CD14-positive monocyte (primary cell): ENCODE measurements at regions not wholly inside any gene's neighbourhood (a gene's known extent, or its start where the extent isn't known, plus 50 kb on each side); places are given as distances from the start of the nearest gene placed in this dataset.

Experiments used
- DNase-seq, 3 donors: peaks; one replicate each; pipeline ENCODE4 v3.0.0-alpha.2; 2011 to 2022
- H2AFZ ChIP-seq: 2 replicates; pipeline ENCODE4 v1.6.0; 2012; ENCODE audit warnings: mild to moderate bottlenecking, low read depth, low read length, inconsistent platforms; ENCODE audit not compliant: insufficient read depth, poor library complexity, severe bottlenecking
- H3K27ac ChIP-seq, 2 donors: 1 replicate in 1 of 2; 2 replicates in 1 of 2; pipeline ENCODE4 v1.5.1; 2012 to 2013; ENCODE audit warnings: low read length in 2 of 2, control low read depth in 1 of 2, inconsistent platforms in 1 of 2, low read depth in 1 of 2, mild to moderate bottlenecking in 1 of 2
- H3K27me3 ChIP-seq, 2 donors: one replicate each; pipeline versions ENCODE4 v1.6.0 to v1.6.1; 2011 to 2013; ENCODE audit warnings: low read length in 2 of 2; ENCODE audit not compliant: control insufficient read depth in 2 of 2, insufficient read depth in 2 of 2
- H3K36me3 ChIP-seq, 2 donors: replicated peaks in 1 of 2; 1 replicate in 1 of 2; 2 replicates in 1 of 2; pipeline versions ENCODE4 v1.5.1 to v1.6.1; 2012 to 2013; ENCODE audit warnings: low read length in 2 of 2, control low read depth in 1 of 2, inconsistent platforms in 1 of 2, mild to moderate bottlenecking in 1 of 2; ENCODE audit not compliant: insufficient read depth in 2 of 2, control insufficient read depth in 1 of 2
- H3K4me1 ChIP-seq, 2 donors: 1 replicate in 1 of 2; 2 replicates in 1 of 2; pipeline versions ENCODE4 v1.5.1 to v1.6.1; 2012 to 2013; ENCODE audit warnings: low read length in 2 of 2, control low read depth in 1 of 2, inconsistent platforms in 1 of 2, mild to moderate bottlenecking in 1 of 2, moderate library complexity in 1 of 2; ENCODE audit not compliant: insufficient read depth in 2 of 2, control insufficient read depth in 1 of 2
- H3K4me2 ChIP-seq: replicated peaks from 2 replicates; pipeline ENCODE3; 2012; ENCODE audit warnings: low read length, moderate library complexity, mild to moderate bottlenecking; ENCODE audit not compliant: poor library complexity, severe bottlenecking; ENCODE audit errors: extremely low read depth
- H3K4me3 ChIP-seq, 3 experiments: fragments of 200-600 bp in 1 of 3; sonication (generic) in 1 of 3; replicated peaks in 1 of 3; 1 replicate in 2 of 3; 2 replicates in 1 of 3; pipeline ENCODE4 v1.5.1; 2011 to 2013; ENCODE audit warnings: low read length in 3 of 3, mild to moderate bottlenecking in 3 of 3, control low read depth in 2 of 3, low read depth in 2 of 3, inconsistent platforms in 1 of 3, moderate library complexity in 1 of 3
- H3K79me2 ChIP-seq: 2 replicates; pipeline ENCODE4 v1.6.0; 2012; ENCODE audit warnings: mild to moderate bottlenecking, control low read depth, inconsistent platforms, low read length, moderate library complexity; ENCODE audit not compliant: insufficient read depth
- H3K9ac ChIP-seq: 2 replicates; pipeline ENCODE4 v1.6.0; 2017; ENCODE audit warnings: low read length, mild to moderate bottlenecking; ENCODE audit not compliant: insufficient read depth, poor library complexity, severe bottlenecking
- H3K9me3 ChIP-seq, 2 donors: replicated peaks in 1 of 2; 1 replicate in 1 of 2; 2 replicates in 1 of 2; pipeline versions ENCODE4 v1.5.1 to v1.6.1; 2012 to 2013; ENCODE audit warnings: low read length in 2 of 2, control low read depth in 1 of 2; ENCODE audit not compliant: control insufficient read depth in 1 of 2, insufficient read depth in 1 of 2
- H4K20me1 ChIP-seq: 2 replicates; pipeline ENCODE4 v1.6.0; 2012; ENCODE audit warnings: mild to moderate bottlenecking, low read length, control low read depth, moderate library complexity; ENCODE audit not compliant: insufficient read depth
- H3K27ac Mint-ChIP-seq, 7 donors: one replicate each; pipeline ENCODE4 v1.8.0; 2020; ENCODE audit warnings: mild to moderate bottlenecking in 7 of 7, mixed read lengths in 7 of 7, moderate library complexity in 6 of 7, inconsistent platforms in 2 of 7
- H3K27me3 Mint-ChIP-seq, 3 donors: one replicate each; pipeline ENCODE4 v1.8.0; 2021 to 2022; ENCODE audit warnings: low read depth in 3 of 3, mild to moderate bottlenecking in 3 of 3, mixed read lengths in 3 of 3, moderate library complexity in 3 of 3, inconsistent platforms in 1 of 3
- H3K36me3 Mint-ChIP-seq, 2 donors: one replicate each; pipeline ENCODE4 v1.8.0; 2020; ENCODE audit warnings: mixed read lengths in 2 of 2, inconsistent platforms in 1 of 2, mild to moderate bottlenecking in 1 of 2
- H3K4me1 Mint-ChIP-seq: one replicate; pipeline ENCODE4 v1.8.0; 2020; ENCODE audit warnings: mild to moderate bottlenecking, mixed read lengths
- H3K4me3 Mint-ChIP-seq, 2 donors: one replicate each; pipeline ENCODE4 v1.8.0; 2020; ENCODE audit warnings: mild to moderate bottlenecking in 2 of 2, mixed read lengths in 2 of 2, moderate library complexity in 1 of 2
- H3K9me3 Mint-ChIP-seq, 7 donors: one replicate each; pipeline ENCODE4 v1.8.0; 2020 to 2022; ENCODE audit warnings: mixed read lengths in 7 of 7, mild to moderate bottlenecking in 6 of 7, moderate library complexity in 6 of 7, inconsistent platforms in 2 of 7
- WGBS: methylation state at CpG from one replicate; pipeline ENCODE4 v1.1.5; 2013; ENCODE audit warnings: missing lambda C conversion rate; ENCODE audit not compliant: insufficient coverage; 5-methylcytosine and 5-hydroxymethylcytosine counted together
- intact Hi-C, 2 donors: fragments of 100-400 bp; cut with micrococcal nuclease; formaldehyde crosslinking; loops; one replicate each; pipeline versions ENCODE4 v1.15.0 to v1.15.1; 2023
- TF ChIP-seq, protein P1 (sequence below): fragments of 200-600 bp; IDR thresholded peaks from one replicate; pipeline ENCODE4 v1.8.0; 2022; ENCODE audit warnings: antibody characterized with exemption, mild to moderate bottlenecking

DNA sequence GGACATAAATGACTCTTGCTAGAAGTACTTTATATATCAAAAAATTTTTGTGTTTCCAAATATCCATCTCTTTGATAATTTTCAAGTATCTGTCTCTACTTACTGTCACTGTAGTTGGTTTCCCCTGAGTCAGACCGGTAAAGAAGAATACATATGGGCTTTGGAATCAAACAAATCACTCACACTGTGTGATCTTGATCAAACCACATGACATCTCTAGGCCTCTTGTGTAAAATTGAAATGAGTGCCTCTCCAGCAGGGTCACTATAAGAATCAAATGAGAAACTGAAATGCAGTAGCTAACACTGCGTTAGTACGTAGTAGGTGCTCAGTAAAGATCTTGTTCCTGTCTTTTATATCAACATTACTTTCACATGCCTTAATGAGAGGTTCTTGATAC lies 314.6 kb upstream of the STT3B start:
- Mint-ChIP-seq H3K4me1 (peaks cover 35% of the 10 kb centered on the region), H3K27ac (no peak overlapping the region), H3K4me3 (no peak overlapping the region), H3K27me3 (peaks cover 0 to 3% (median 0%) of the 10 kb centered on the region in 3 donors), H3K36me3 (no peaks in the 10 kb centered on the region), H3K9me3 (peaks cover 0 to 1% (median 0%) of the 10 kb centered on the region in 7 donors)
- no peak overlapping the region for H3K9ac ChIP-seq
- intact Hi-C loops: loop anchor here in 1 of 2 donors (10.0 kb wide), 1 partner anchor 47 kb away; no protein-coding TSS in a partner anchor
- no peak for DNase-seq
- TF ChIP-seq, protein P1, sequence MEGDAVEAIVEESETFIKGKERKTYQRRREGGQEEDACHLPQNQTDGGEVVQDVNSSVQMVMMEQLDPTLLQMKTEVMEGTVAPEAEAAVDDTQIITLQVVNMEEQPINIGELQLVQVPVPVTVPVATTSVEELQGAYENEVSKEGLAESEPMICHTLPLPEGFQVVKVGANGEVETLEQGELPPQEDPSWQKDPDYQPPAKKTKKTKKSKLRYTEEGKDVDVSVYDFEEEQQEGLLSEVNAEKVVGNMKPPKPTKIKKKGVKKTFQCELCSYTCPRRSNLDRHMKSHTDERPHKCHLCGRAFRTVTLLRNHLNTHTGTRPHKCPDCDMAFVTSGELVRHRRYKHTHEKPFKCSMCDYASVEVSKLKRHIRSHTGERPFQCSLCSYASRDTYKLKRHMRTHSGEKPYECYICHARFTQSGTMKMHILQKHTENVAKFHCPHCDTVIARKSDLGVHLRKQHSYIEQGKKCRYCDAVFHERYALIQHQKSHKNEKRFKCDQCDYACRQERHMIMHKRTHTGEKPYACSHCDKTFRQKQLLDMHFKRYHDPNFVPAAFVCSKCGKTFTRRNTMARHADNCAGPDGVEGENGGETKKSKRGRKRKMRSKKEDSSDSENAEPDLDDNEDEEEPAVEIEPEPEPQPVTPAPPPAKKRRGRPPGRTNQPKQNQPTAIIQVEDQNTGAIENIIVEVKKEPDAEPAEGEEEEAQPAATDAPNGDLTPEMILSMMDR: no peak
- no peaks in the 10 kb centered on the region for H3K36me3 ChIP-seq
- no CpG with 5 or more reads among the region's 3 CpGs for WGBS
- H4K20me1 ChIP-seq: no peaks in the 10 kb centered on the region
- no peak overlapping the region for H3K27ac ChIP-seq
- H3K4me1 ChIP-seq: peaks cover 19 to 21% of the 10 kb centered on the region in 2 donors
- H3K79me2 ChIP-seq: no peaks in the 10 kb centered on the region
- no peaks in the 10 kb centered on the region for H3K9me3 ChIP-seq
- H2AFZ ChIP-seq: no peak overlapping the region
- no peaks in the 10 kb centered on the region for H3K27me3 ChIP-seq
- no peak overlapping the region for H3K4me2 ChIP-seq
- H3K4me3 ChIP-seq: no peak overlapping the region

DNA sequence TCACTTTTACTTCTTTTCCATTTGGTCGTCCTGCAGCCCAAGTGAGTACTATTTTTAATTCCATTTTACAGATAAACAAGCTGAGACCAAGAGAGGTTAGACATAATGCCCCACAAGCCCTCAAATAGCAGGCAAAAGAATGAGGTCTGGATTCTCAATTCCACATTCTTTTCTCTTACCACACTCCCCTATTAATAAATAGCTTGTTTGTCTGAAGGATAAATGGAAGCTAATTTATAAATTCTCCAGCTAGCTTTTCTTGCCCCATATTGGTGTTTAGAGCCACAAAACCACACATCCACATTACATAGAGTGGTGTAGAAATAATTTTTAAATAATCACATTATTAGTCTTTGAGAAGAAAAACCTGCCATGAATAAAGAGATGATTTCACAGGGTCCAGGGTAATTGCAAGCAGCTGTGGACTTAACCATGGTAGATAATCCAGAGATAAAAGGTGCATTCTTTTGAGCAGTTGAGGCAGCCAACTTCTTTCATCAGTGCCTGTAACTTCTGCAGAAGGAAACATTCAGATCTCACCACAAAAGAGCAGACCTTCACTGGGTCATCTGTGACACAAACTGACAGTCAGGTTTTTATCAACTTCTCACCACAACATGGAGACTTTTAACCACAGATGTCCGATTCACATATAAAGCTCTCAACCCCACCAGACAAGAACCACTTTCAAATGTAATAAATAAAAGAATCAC lies 313.4 kb upstream of the STT3B start:
- no peak overlapping the region for H3K4me2 ChIP-seq
- H3K27ac Mint-ChIP-seq: no peak overlapping the region
- no peaks in the 10 kb centered on the region for H3K36me3 ChIP-seq
- peaks cover 0 to 3% (median 0%) of the 10 kb centered on the region in 3 donors for H3K27me3 Mint-ChIP-seq
- peaks cover 29% of the 10 kb centered on the region for H3K4me1 Mint-ChIP-seq
- no peak overlapping the region for H3K27ac ChIP-seq
- H3K4me1 ChIP-seq: peaks cover 7 to 10% of the 10 kb centered on the region in 2 donors
- H3K4me3 ChIP-seq: no peak overlapping the region
- H3K27me3 ChIP-seq: no peaks in the 10 kb centered on the region
- peaks cover 0 to 1% (median 0%) of the 10 kb centered on the region in 7 donors for H3K9me3 Mint-ChIP-seq
- no peaks in the 10 kb centered on the region for H4K20me1 ChIP-seq
- no peaks in the 10 kb centered on the region for H3K9me3 ChIP-seq
- H2AFZ ChIP-seq: no peak overlapping the region
- no peak for DNase-seq
- WGBS: 60% methylated on average over 1 of the region's 2 CpGs
- no peaks in the 10 kb centered on the region for H3K79me2 ChIP-seq
- TF ChIP-seq, protein P1: no peak
- no peak overlapping the region for H3K4me3 Mint-ChIP-seq
- H3K36me3 Mint-ChIP-seq: no peaks in the 10 kb centered on the region
- no peak overlapping the region for H3K9ac ChIP-seq
- intact Hi-C loops: loop anchor here in 1 of 2 donors (10.0 kb wide), 1 partner anchor 46 kb away; no protein-coding TSS in a partner anchor
